DOHH2 (cell line): ENCODE measurements at regions not wholly inside any gene's neighbourhood (a gene's known extent, or its start where the extent isn't known, plus 50 kb on each side); places are given as distances from the start of the nearest gene placed in this dataset.

ENCODE experiments used
- EZH2phosphoT487 ChIP-seq: fragments of 200-600 bp; sonication (generic); IDR thresholded peaks from 2 replicates; pipeline ENCODE4 v1.6.1; 2017; ENCODE audit warnings: borderline replicate concordance, mild to moderate bottlenecking, antibody characterized with exemption, low read length, moderate library complexity, mixed read lengths
- TF ChIP-seq, protein P1 (sequence below): fragments of 200-600 bp; sonication (generic); IDR thresholded peaks from one replicate; pipeline ENCODE4 v1.5.1; 2014; ENCODE audit warnings: antibody characterized with exemption, mild to moderate bottlenecking, low read depth, low read length; ENCODE audit not compliant: poor library complexity, severe bottlenecking

DNA sequence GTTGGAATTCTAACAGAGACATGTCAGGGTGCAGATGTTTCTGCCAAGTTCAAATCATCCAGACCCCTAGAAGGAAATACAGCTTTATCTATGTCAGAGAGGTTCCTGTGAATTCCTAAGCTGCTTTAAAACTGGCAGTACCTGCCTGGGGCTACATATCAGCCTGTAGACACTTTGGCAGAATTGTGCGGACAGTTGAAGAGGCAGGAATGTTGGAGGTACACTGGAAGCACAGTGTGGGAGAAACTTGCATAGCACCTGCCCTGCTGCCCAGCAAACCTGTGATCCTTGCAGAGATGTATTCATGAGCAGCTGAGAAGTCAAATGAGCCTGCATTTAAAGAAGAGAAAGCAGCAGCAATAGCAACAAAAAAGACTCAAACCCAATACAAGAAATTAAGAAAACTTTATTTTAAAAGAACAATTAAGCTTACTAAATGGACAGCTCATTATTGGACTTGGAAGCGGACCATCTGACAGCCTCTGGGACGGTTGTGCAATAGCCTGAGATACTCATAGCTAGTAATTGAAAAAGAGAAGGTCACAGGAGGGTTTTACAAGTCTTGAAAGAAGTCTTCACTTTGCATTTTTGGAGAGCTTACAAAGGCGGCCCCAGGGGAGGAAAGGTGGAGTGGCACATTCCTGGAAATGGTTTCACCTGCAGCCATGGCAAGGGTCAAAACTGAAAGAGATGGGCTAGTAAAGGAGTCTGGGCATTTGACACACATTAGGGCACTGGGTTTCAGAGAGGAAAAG lies 280.9 kb upstream of the FLRT2 start:
- TF ChIP-seq, protein P1, sequence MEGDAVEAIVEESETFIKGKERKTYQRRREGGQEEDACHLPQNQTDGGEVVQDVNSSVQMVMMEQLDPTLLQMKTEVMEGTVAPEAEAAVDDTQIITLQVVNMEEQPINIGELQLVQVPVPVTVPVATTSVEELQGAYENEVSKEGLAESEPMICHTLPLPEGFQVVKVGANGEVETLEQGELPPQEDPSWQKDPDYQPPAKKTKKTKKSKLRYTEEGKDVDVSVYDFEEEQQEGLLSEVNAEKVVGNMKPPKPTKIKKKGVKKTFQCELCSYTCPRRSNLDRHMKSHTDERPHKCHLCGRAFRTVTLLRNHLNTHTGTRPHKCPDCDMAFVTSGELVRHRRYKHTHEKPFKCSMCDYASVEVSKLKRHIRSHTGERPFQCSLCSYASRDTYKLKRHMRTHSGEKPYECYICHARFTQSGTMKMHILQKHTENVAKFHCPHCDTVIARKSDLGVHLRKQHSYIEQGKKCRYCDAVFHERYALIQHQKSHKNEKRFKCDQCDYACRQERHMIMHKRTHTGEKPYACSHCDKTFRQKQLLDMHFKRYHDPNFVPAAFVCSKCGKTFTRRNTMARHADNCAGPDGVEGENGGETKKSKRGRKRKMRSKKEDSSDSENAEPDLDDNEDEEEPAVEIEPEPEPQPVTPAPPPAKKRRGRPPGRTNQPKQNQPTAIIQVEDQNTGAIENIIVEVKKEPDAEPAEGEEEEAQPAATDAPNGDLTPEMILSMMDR = no peak
- TF ChIP-seq EZH2phosphoT487 = no peak
